Body of pancreas (tissue), 4 donors: ENCODE measurements at regions not wholly inside any gene's neighbourhood (a gene's known extent, or its start where the extent isn't known, plus 50 kb on each side); places are given as distances from the start of the nearest gene placed in this dataset.

Experiments used
- ATAC-seq: fragments of 150-250 bp; one replicate; pipeline ENCODE4 v1.9.1; 2016
- DNase-seq, 4 donors: peaks; one replicate each; pipeline ENCODE4 v3.0.0-alpha.2; 2019
- H3K27ac ChIP-seq, 4 donors: fragments of 200-600 bp; sonication (generic); 1 replicate in 3 of 4; 2 replicates in 1 of 4; pipeline versions ENCODE4 v1.5.1 to v1.6.1; 2016 to 2019; ENCODE audit warnings: mild to moderate bottlenecking in 1 of 4, mixed read lengths in 1 of 4, moderate library complexity in 1 of 4
- H3K27me3 ChIP-seq, 2 donors: fragments of 200-600 bp; sonication (generic); one replicate each; pipeline ENCODE4 v1.6.0; 2016; ENCODE audit warnings: mild to moderate bottlenecking in 1 of 2
- H3K36me3 ChIP-seq, 2 donors: fragments of 200-600 bp; sonication (generic); replicated peaks in 1 of 2; 2 replicates each; pipeline ENCODE4 v1.5.1; 2016; ENCODE audit warnings: low read depth in 2 of 2; ENCODE audit not compliant: insufficient read depth in 1 of 2
- H3K4me1 ChIP-seq: fragments of 200-600 bp; sonication (generic); one replicate; pipeline ENCODE4 v1.6.0; 2016
- H3K4me3 ChIP-seq, 2 donors: fragments of 200-600 bp; sonication (generic); 1 replicate in 1 of 2; 2 replicates in 1 of 2; pipeline ENCODE4 v1.5.1; 2016 to 2019
- H3K9me3 ChIP-seq, 3 donors: fragments of 200-600 bp; sonication (generic); 1 replicate in 2 of 3; 2 replicates in 1 of 3; pipeline ENCODE4 v1.5.1; 2016
- CTCF ChIP-seq, 7 experiments: fragments of 450-650 bp in 4 of 7; fragments of 200-600 bp in 3 of 7; sonication (generic) in 3 of 7; IDR thresholded peaks; one replicate each; pipeline ENCODE4 v1.5.1; 2016 to 2019; ENCODE audit warnings: antibody characterized with exemption in 7 of 7
- POLR2A ChIP-seq, 3 donors: fragments of 450-650 bp; IDR thresholded peaks; one replicate each; pipeline ENCODE4 v1.6.1; 2016; ENCODE audit warnings: antibody characterized with exemption in 3 of 3, mild to moderate bottlenecking in 2 of 3
- whole genome bisulfite sequencing, 2 donors: methylation state at CpG; one replicate each; pipeline ENCODE4 v1.1.5; 2017; 5-methylcytosine and 5-hydroxymethylcytosine counted together
- intact Hi-C: fragments of 100-400 bp; cut with DNase I; formaldehyde crosslinking; loops from one replicate; pipeline ENCODE4 v1.15.1; 2023

- no peak for ATAC-seq
- H3K27me3 ChIP-seq, result no peaks in the 10 kb centered on the region
- no peaks in the 10 kb centered on the region for H3K9me3 ChIP-seq
- no peaks in the 10 kb centered on the region for H3K36me3 ChIP-seq
- DNase-seq, result no peak
- WGBS, 2 donors, result 44 to 55% methylated on average over 4 of the region's 4 CpGs
- H3K4me1 ChIP-seq, result no peaks in the 10 kb centered on the region
- TF ChIP-seq POLR2A (IDR thresholded peaks at IDR 0.05), result no peak
- no peak for TF ChIP-seq CTCF (IDR thresholded peaks at IDR 0.05)
- H3K4me3 ChIP-seq, result no peak overlapping the region
- no peak overlapping the region for H3K27ac ChIP-seq
- intact Hi-C loops, result no loop called here
These were observed 670.3 kb downstream of the GALR1 start for GRCh38 chr18:77919923-77920322.

- DNase-seq (no peak), ATAC-seq (no peak)
- H3K4me1 ChIP-seq, result no peaks in the 10 kb centered on the region
- peaks cover 0 to 5% (median 0%) of the 10 kb centered on the region in 3 donors for H3K9me3 ChIP-seq
- H3K27me3 ChIP-seq, result peaks cover 0 to 4% of the 10 kb centered on the region in 2 donors
- H3K36me3 ChIP-seq, result no peaks in the 10 kb centered on the region
- 31 to 44% methylated on average over 1 of the region's 1 CpG for WGBS, 2 donors
- TF ChIP-seq POLR2A (IDR thresholded peaks at IDR 0.05) (no peak), CTCF (IDR thresholded peaks at IDR 0.05) (no peak)
- intact Hi-C loops, result no loop called here
- H3K27ac ChIP-seq, result no peak overlapping the region
- H3K4me3 ChIP-seq, result no peak overlapping the region
These were observed 685.7 kb downstream of the GALR1 start for GRCh38 chr18:77935342-77935741.

- Histone ChIP-seq H3K9me3 (no peaks in the 10 kb centered on the region), H3K4me1 (no peaks in the 10 kb centered on the region), H3K4me3 (no peak overlapping the region), H3K36me3 (no peaks in the 10 kb centered on the region), H3K27ac (no peak overlapping the region), H3K27me3 (peaks cover 0 to 4% of the 10 kb centered on the region in 2 donors)
- TF ChIP-seq CTCF (IDR thresholded peaks at IDR 0.05) (no peak), POLR2A (IDR thresholded peaks at IDR 0.05) (no peak)
- 48 to 49% methylated on average over 10 of the region's 10 CpGs for WGBS, 2 donors
- DNase-seq (no peak), ATAC-seq (no peak)
- intact Hi-C loops, result no loop called here
These were observed 690.9 kb downstream of the GALR1 start for GRCh38 chr18:77940566-77940965.

GRCh38 chr18:77944533-77944932, 694.9 kb downstream of the GALR1 start:
- Histone ChIP-seq H3K27ac (no peak overlapping the region), H3K4me3 (no peak overlapping the region), H3K9me3 (no peaks in the 10 kb centered on the region), H3K27me3 (no peaks in the 10 kb centered on the region), H3K4me1 (no peaks in the 10 kb centered on the region), H3K36me3 (no peaks in the 10 kb centered on the region)
- DNase-seq, result no peak
- no peak for ATAC-seq
- intact Hi-C loops, result no loop called here
- no peak for TF ChIP-seq CTCF (IDR thresholded peaks at IDR 0.05)
- TF ChIP-seq POLR2A (IDR thresholded peaks at IDR 0.05), result no peak
- WGBS, 2 donors, result 58 to 65% methylated on average over 7 of the region's 7 CpGs

GRCh38 chr18:77948567-77948966, 698.9 kb downstream of the GALR1 start:
- Histone ChIP-seq H3K4me3 (no peak overlapping the region), H3K36me3 (no peaks in the 10 kb centered on the region), H3K27me3 (no peaks in the 10 kb centered on the region), H3K27ac (no peak overlapping the region), H3K9me3 (no peaks in the 10 kb centered on the region), H3K4me1 (no peaks in the 10 kb centered on the region)
- TF ChIP-seq CTCF (IDR thresholded peaks at IDR 0.05) (no peak), POLR2A (IDR thresholded peaks at IDR 0.05) (no peak)
- DNase-seq, result no peak
- WGBS, 2 donors, result 27 to 35% methylated on average over 2 of the region's 2 CpGs
- intact Hi-C loops, result no loop called here
- no peak for ATAC-seq
